Neural progenitor cell (in vitro differentiated cells): ENCODE measurements at regions not wholly inside any gene's neighbourhood (a gene's known extent, or its start where the extent isn't known, plus 50 kb on each side); places are given as distances from the start of the nearest gene placed in this dataset.

Experiments used
- CTCF ChIP-seq: fragments of 200-600 bp; sonication (generic); IDR thresholded peaks from 2 replicates; pipeline ENCODE4 v1.5.1; 2017; ENCODE audit warnings: antibody characterized with exemption, mild to moderate bottlenecking
- EZH2 ChIP-seq: fragments of 200-600 bp; sonication (generic); IDR thresholded peaks from 2 replicates; pipeline ENCODE4 v1.6.1; 2017; ENCODE audit warnings: antibody characterized with exemption, mild to moderate bottlenecking, moderate library complexity

- TF ChIP-seq CTCF = no peak
- TF ChIP-seq EZH2 = no peak
Observed at GRCh38 chrX:134148172-134148692, 88.8 kb upstream of the CCDC160 start.
